ENCODE measurements at regions not wholly inside any gene's neighbourhood (a gene's known extent, or its start where the extent isn't known, plus 50 kb on each side); places are given as distances from the start of the nearest gene placed in this dataset.

GRCh38 chr14:85912141-85912540 is 382.2 kb downstream of the FLRT2 start:
- no peak for TF ChIP-seq EP300 (IDR thresholded peaks at IDR 0.05)
- TF ChIP-seq, protein P1, sequence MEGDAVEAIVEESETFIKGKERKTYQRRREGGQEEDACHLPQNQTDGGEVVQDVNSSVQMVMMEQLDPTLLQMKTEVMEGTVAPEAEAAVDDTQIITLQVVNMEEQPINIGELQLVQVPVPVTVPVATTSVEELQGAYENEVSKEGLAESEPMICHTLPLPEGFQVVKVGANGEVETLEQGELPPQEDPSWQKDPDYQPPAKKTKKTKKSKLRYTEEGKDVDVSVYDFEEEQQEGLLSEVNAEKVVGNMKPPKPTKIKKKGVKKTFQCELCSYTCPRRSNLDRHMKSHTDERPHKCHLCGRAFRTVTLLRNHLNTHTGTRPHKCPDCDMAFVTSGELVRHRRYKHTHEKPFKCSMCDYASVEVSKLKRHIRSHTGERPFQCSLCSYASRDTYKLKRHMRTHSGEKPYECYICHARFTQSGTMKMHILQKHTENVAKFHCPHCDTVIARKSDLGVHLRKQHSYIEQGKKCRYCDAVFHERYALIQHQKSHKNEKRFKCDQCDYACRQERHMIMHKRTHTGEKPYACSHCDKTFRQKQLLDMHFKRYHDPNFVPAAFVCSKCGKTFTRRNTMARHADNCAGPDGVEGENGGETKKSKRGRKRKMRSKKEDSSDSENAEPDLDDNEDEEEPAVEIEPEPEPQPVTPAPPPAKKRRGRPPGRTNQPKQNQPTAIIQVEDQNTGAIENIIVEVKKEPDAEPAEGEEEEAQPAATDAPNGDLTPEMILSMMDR (IDR thresholded peaks at IDR 0.05): no peak
